Esophagus muscularis mucosa (tissue), 4 donors: ENCODE measurements at regions not wholly inside any gene's neighbourhood (a gene's known extent, or its start where the extent isn't known, plus 50 kb on each side); places are given as distances from the start of the nearest gene placed in this dataset.

Experiments
- DNase-seq: peaks from one replicate; pipeline ENCODE4 v3.0.0-alpha.2; 2017; ENCODE audit errors: extremely low spot score
- H3K27ac ChIP-seq, 4 donors: fragments of 200-600 bp; sonication (generic); replicated peaks in 1 of 4; 1 replicate in 3 of 4; 2 replicates in 1 of 4; pipeline ENCODE4 v1.5.1; 2016 to 2019; ENCODE audit warnings: mild to moderate bottlenecking in 1 of 4
- H3K27me3 ChIP-seq, 4 donors: fragments of 200-600 bp; sonication (generic); one replicate each; pipeline versions ENCODE4 v1.5.1 to v1.6.0; 2016 to 2019
- H3K36me3 ChIP-seq, 4 donors: fragments of 200-600 bp; sonication (generic); one replicate each; pipeline ENCODE4 v1.5.1; 2016 to 2019
- H3K4me1 ChIP-seq, 4 donors: fragments of 200-600 bp; sonication (generic); one replicate each; pipeline ENCODE4 v1.5.1; 2016 to 2019
- H3K4me3 ChIP-seq, 4 donors: fragments of 200-600 bp; sonication (generic); 1 replicate in 2 of 4; 2 replicates in 2 of 4; pipeline ENCODE4 v1.5.1; 2016 to 2019; ENCODE audit warnings: mild to moderate bottlenecking in 4 of 4, moderate library complexity in 1 of 4
- H3K9me3 ChIP-seq, 4 donors: fragments of 200-600 bp; sonication (generic); 1 replicate in 3 of 4; 2 replicates in 1 of 4; pipeline ENCODE4 v1.5.1; 2016 to 2019
- CTCF ChIP-seq, 3 experiments: fragments of 200-600 bp in 2 of 3; fragments of 450-650 bp in 1 of 3; sonication (generic) in 2 of 3; IDR thresholded peaks; one replicate each; pipeline ENCODE4 v1.5.1; 2017 to 2019; ENCODE audit warnings: antibody characterized with exemption in 3 of 3, mild to moderate bottlenecking in 2 of 3, moderate library complexity in 1 of 3
- EP300 ChIP-seq: sonication (generic); formaldehyde crosslinking; IDR thresholded peaks from one replicate; pipeline ENCODE4 v1.6.1; 2017; ENCODE audit warnings: antibody characterized with exemption
- POLR2A ChIP-seq: fragments of 450-650 bp; IDR thresholded peaks from one replicate; pipeline ENCODE4 v1.6.1; 2017; ENCODE audit warnings: antibody characterized with exemption, moderate library complexity, mild to moderate bottlenecking, low read depth
- POLR2AphosphoS5 ChIP-seq, 2 donors: sonication (generic); formaldehyde crosslinking; IDR thresholded peaks; one replicate each; pipeline ENCODE4 v1.6.1; 2017; ENCODE audit warnings: antibody characterized with exemption in 2 of 2
- WGBS: methylation state at CpG from one replicate; pipeline ENCODE4 v1.1.5; 2018; 5-methylcytosine and 5-hydroxymethylcytosine counted together
- intact Hi-C: fragments of 100-400 bp; cut with DNase I; formaldehyde crosslinking; loops from one replicate; pipeline ENCODE4 v1.15.1; 2023

- H3K27me3 ChIP-seq: no peaks in the 10 kb centered on the region
- H3K36me3 ChIP-seq: no peaks in the 10 kb centered on the region
- WGBS: 86% methylated on average over 1 of the region's 1 CpG
- peaks cover 0 to 13% (median 0%) of the 10 kb centered on the region in 4 donors for H3K4me1 ChIP-seq
- no peak overlapping the region for H3K27ac ChIP-seq
- no peak for TF ChIP-seq POLR2AphosphoS5 (IDR thresholded peaks at IDR 0.05)
- no peak for TF ChIP-seq EP300
- TF ChIP-seq POLR2A: no peak
- no peak for TF ChIP-seq CTCF (IDR thresholded peaks at IDR 0.05)
- H3K4me3 ChIP-seq: no peak overlapping the region
- H3K9me3 ChIP-seq: no peaks in the 10 kb centered on the region
- no peak for DNase-seq
- intact Hi-C loops: no loop called here
Observed at GRCh38 chr3:89946884-89947283, 839.5 kb downstream of the EPHA3 start.

DNA sequence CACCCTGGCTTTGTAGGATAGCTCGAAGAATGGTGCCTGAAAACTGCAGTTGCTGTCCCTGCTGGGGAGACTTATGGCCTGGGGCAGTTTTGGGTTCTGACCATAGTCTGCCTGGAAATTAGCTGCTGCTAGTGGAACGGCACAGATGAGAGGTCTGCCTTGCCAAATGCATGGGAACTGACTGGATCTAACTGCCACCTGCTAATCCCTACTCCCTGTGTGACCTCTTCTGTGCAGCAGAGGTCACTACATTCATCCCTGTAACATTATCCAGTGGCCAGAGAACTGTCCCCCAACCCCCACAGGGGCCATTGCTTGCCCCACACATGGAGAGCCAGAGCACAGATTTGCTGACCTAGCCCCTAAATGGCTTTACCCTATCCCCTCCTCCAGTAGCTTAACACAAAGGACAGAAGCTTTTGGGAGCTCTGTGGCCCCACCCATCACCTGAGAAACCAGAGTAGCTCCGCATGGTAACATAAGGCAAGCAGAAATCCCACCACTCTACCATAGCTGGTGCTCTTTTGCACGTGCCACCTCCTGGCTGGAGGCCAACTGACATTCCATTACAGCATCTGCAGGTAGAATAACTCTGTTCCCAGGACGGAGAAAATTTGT lies 840.0 kb downstream of the EPHA3 start:
- Histone ChIP-seq H3K4me1 (peaks cover 0 to 13% (median 0%) of the 10 kb centered on the region in 4 donors), H3K4me3 (no peak overlapping the region), H3K27ac (no peak overlapping the region), H3K9me3 (no peaks in the 10 kb centered on the region), H3K27me3 (no peaks in the 10 kb centered on the region), H3K36me3 (no peaks in the 10 kb centered on the region)
- DNase-seq: no peak
- intact Hi-C loops: no loop called here
- WGBS: 73% methylated on average over 5 of the region's 5 CpGs
- no peak for TF ChIP-seq POLR2AphosphoS5 (IDR thresholded peaks at IDR 0.05)
- no peak for TF ChIP-seq CTCF (IDR thresholded peaks at IDR 0.05)
- TF ChIP-seq POLR2A: no peak
- TF ChIP-seq EP300: no peak

DNA sequence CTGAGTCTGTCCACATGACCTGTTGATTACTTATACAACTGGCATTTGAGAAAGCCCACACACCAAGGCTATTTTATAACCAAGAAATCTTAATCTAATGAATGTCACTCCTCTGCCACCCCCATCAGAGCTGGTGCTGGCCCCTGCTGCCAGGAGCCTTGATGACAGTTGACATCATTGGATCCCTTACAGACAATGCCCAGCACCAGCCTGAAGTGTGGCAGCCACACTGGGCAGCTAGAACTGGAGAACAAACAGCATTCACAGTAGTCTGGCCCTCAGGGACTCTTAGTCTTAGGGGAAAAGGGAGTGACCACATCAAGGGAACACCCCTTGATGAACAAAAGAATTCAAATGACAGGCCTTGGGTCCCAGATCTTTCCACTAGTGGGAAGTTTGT lies 840.6 kb downstream of the EPHA3 start:
- intact Hi-C loops: no loop called here
- H3K4me1 ChIP-seq: peaks cover 0 to 13% (median 0%) of the 10 kb centered on the region in 4 donors
- no peaks in the 10 kb centered on the region for H3K36me3 ChIP-seq
- no peaks in the 10 kb centered on the region for H3K27me3 ChIP-seq
- TF ChIP-seq POLR2A: no peak
- no peak for TF ChIP-seq CTCF (IDR thresholded peaks at IDR 0.05)
- no peak for TF ChIP-seq EP300
- TF ChIP-seq POLR2AphosphoS5 (IDR thresholded peaks at IDR 0.05): no peak
- no peaks in the 10 kb centered on the region for H3K9me3 ChIP-seq
- DNase-seq: no peak
- no peak overlapping the region for H3K27ac ChIP-seq
- H3K4me3 ChIP-seq: no peak overlapping the region

DNA sequence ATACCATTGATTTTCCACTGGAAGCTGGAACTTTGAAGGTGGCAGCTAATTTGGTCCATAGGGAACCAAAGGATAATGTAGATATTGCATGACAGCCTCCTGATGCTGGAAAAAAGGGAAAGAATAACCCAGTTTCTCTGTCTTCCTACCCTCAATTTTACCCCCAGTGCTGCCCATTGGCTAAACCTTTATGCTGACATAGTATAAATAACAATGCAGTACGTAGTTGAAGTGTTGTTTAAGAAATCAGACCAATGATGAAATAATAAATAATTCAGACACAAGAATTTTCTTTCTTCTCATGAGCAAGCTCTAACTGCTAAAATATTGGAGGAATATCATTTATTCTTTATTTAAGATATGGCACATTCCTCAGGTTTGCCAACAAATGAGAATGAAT lies 843.4 kb downstream of the EPHA3 start:
- Histone ChIP-seq H3K4me3 (no peak overlapping the region), H3K9me3 (no peaks in the 10 kb centered on the region), H3K36me3 (no peaks in the 10 kb centered on the region), H3K27ac (no peak overlapping the region), H3K27me3 (no peaks in the 10 kb centered on the region), H3K4me1 (peaks cover 0 to 33% (median 14%) of the 10 kb centered on the region in 4 donors)
- TF ChIP-seq POLR2A (no peak), POLR2AphosphoS5 (IDR thresholded peaks at IDR 0.05) (no peak), CTCF (IDR thresholded peaks at IDR 0.05) (no peak), EP300 (no peak)
- DNase-seq: no peak
- intact Hi-C loops: no loop called here
- 58% methylated on average over 1 of the region's 1 CpG for WGBS

- Histone ChIP-seq H3K36me3 (no peaks in the 10 kb centered on the region), H3K4me1 (peaks cover 0 to 43% (median 22%) of the 10 kb centered on the region in 4 donors), H3K9me3 (no peaks in the 10 kb centered on the region), H3K27me3 (no peaks in the 10 kb centered on the region), H3K27ac (no peak overlapping the region), H3K4me3 (no peak overlapping the region)
- no peak for DNase-seq
- intact Hi-C loops: no loop called here
- TF ChIP-seq CTCF (IDR thresholded peaks at IDR 0.05) (no peak), POLR2A (no peak), POLR2AphosphoS5 (IDR thresholded peaks at IDR 0.05) (no peak), EP300 (no peak)
- 77% methylated on average over 3 of the region's 3 CpGs for WGBS
Observed at GRCh38 chr3:89954137-89954536, 846.7 kb downstream of the EPHA3 start.
